HG03558 (cell line): ENCODE measurements at regions not wholly inside any gene's neighbourhood (a gene's known extent, or its start where the extent isn't known, plus 50 kb on each side); places are given as distances from the start of the nearest gene placed in this dataset.

Experiments used
- ATAC-seq: cut with Tn5 transposase; IDR thresholded peaks from one replicate; pipeline ENCODE4 v1.9.1; 2021; ENCODE audit warnings: moderate number of reproducible peaks; ENCODE audit not compliant: unreplicated experiment; ENCODE audit errors: extremely low read depth

DNA sequence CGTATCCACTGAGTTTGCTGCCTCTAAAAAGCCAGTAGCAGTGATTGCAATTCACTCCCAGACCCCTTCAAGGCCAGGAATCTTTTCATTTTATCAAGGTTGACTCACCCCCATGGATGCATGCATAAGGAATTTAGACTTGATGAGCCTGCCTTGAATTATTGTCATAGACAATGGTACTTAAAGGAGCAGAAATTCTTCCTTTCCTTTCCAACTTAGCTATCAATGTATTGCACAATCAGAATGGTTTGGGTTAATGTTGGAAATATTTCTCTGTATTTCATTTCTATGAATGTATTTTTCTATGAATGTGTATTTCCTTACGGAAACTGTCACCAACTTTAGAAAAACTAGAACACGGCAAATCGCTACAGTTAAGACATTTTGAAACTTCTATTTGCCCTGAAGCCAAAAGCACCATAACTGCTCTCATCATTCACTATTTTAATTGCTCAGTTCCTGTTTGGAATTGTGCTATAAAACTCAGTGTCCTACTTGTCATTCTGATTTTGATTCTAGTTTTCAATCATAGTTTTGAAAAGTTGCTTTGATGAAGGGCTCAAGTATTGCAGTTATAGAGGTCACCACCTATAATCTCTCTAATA is 355.7 kb upstream of the AKR1E2 start:
- no peak for ATAC-seq

DNA sequence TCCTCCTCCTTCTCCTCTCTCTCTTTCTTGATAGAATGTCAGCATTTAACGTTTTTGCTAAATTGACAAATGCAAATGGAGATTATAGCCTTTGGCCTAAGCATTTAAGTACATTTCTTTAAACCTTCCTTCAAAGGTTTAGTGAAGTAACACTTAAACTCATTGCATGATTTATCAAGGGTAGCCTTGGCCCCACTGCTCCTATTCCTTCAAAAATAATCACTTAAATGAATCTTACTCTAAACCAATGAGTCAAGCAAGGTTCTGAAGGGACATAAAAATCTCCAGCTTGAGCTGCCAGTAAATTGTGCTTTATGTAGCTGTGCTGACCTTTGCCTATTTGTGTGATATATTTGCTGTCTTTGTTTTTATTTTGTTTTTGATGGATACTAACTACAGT is 358.5 kb upstream of the AKR1E2 start:
- ATAC-seq: no peak

DNA sequence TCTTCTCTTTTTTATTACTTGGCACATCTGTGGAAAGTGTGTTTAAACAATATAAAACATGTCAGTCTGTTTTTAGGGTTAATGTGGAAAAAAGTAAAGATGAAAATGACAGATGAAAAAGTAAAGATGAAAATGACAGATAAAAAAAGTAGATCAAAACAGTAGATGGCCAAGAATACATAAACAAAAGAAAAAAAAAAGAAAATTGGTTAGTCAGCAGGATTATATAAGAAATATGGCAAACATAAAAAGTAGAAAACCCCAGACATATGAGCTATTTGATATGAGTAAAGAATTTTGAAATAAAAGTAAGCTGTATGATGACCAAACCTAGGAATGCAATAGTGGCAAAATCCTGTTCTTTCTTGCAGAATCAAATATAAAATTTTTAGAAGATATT is 365.7 kb upstream of the AKR1E2 start:
- no peak for ATAC-seq

DNA sequence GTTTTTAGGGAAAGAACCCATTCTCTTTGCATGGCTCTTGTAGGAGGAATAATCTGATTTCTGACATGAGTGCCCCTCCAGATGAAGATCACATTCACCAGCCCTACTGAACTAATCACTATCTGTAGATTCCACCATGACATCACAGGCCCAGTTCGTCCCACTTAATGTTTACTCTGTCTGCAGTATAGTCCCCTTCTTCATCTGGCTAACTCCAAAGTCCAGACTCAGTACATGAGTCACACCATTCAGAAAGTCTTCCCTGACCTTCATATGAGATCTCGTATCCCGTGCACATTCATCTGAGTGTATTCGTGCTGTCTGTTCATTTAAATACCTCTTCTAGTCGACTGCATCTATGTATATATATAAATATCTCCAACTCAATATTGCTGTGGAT is 366.5 kb upstream of the AKR1E2 start:
- ATAC-seq: no peak

DNA sequence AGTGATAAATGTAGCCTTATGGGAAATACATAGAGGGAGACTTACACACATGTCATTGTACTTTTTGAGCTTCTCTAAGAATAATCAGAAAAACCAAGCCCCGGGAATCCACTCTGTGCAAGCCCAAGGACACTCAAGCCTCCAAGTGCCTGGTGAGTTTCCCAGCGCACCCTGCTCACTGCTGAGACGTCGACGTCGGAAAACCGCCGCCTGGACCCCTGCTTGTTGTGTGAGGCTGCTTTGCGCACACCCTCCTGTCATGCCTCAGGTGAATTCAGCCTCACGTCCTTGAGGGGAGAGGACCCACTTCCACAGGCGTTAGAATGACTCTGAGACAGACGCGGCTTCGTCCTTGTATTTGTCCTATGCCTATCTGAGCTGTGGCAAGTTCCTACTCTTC is 368.4 kb upstream of the AKR1E2 start:
- no peak for ATAC-seq

DNA sequence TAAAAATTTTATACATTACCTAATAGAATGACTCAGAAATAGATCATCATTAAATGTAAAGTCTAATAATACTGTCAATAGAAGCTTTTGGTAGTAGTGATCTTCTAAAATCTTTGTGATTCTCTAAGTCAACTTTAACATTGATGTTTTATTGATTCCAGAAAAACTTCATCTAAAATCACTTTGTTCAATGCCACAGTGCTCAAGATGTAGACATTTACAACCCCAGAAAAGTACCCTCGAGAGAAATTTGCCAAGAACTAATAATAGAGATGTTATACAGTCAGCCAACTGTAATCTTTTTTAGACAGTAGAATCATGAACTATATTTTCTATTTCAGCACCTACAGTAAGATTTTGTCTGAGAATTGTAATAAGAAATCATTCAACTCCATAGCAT is 369.2 kb upstream of the AKR1E2 start:
- no peak for ATAC-seq

DNA sequence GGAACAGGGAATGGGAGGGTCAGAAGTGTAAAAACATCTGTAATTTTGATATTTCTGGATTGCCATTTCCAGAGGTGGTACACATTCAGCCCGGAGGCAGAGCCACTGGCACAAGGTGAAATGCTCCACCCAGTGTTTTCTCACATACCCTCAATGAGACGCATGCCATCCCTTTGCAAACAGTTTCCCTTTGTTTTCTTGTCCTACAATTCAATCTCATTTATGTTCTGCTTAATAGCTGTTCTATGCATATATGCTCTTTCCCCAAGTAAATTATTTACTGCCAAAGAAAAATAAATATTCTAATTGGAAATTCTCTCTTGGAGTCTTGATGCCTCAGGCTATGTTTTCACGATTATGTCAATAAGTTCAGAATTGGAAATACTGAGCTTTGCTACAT is 369.7 kb upstream of the AKR1E2 start:
- ATAC-seq: no peak

DNA sequence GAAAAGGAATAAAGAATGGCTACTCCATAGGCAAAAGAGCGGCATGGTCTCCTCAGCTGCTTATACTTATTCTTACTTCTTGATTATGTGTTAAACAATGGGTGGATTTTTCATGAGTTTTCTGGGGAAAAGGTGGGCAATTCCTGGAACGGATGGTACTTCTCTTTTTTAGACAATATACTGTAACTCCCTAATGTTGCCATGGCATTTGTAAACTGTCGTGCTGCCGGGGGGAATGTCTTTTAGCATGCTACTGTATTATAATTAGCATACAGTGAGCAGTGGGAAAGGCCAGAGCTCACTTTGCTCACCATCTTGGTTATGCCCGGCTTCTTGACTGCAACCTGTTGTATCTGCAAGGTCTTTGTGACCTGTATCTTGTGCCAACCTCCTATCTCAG is 372.1 kb upstream of the AKR1E2 start:
- no peak for ATAC-seq

DNA sequence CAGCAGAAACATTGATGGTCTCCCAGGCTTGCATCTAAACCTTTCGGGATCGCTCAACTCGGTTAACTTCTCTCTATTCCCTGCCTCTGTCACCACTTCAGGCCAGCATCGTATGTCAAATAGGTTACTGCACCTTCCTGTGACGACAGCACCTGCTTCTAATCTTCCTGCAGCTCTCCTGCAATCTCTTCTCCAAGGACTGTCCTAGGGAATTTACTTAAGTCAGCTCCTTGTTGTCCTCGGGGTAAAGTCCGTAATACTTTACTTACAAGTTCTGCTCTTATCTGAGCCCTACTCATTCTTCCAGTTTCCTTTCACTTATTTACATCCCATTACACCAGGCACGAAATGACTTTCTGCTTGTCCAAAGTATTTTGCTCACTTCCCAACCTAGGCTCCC is 372.7 kb upstream of the AKR1E2 start:
- ATAC-seq: no peak

DNA sequence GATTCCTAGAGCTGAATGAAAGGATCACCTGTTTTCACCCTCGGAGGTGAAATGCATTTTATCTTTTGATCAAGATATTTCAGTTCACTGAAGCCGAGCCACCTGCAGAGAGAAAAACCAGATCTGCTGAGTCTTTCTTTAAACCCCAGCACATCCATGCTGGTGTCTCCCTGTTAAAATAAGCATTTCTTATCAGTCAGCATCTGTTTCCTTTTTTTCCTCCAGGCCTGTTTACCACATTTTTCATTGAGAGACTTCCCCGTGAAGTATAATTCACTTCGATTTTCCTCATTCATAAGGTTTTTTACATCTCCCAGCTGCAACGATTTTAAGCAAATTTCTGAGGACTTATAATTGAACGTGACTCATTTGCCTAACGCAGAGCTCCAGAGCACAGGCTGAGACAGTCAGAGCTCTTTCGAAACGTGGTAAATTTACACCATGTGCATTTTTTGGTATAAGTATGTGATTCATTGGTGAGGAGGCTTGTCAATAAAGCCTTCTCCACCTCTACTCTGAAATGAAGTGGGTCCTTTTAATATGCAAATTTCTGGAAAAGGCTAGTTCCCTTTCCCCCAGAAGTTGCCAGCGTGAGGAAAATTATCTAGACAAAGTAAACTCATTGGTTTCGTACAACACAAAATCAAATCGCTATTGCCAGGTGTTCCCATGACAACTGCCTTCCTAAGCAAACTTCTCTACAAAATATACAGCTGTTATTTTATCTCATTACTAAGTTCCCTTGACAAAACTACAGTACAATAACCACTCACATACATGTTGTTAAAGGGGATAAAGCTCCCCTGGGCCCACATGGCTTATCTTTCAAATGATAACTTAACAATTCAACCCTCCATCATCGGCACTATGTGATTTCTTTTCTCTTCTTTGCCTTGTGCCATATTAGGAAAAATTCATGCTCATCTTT is 374.8 kb upstream of the AKR1E2 start:
- ATAC-seq: no peak

DNA sequence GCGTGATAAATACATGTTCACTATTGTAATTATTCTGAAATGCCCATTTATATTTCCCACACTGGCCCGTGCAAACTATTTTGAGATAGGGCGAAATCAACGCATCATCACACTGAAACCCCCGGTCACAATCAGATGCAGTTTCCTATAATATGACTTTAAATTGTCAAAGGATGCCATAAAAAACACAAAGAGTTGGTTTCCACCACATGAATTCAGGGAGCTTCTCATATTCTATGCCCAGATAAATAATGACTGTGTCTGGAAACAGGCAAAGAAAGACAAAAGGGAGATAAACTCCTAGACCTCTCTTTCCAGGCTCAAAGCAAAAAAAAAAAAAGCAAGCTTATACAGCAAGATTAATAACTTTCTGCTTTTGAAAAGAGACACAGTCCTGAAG is 375.8 kb upstream of the AKR1E2 start:
- no peak for ATAC-seq

DNA sequence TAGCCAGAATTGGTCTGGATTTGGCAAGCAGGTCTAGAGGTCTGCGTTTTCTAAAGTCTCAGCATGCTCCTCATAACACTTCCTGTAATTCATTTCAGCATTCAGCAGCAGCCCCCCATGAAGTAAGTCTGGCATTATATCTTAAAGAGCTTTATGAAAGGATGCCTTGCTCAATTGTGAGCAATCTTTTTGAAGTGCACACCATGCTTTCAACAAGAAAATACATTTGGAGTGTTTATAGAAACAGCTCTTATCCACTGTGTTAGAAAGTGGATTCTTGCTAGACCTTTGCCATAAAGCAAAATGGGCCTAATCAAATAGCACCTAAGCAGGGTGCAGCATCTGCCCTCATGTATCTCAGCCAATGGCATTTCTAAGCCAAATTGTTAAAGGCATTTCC is 378.0 kb upstream of the AKR1E2 start:
- ATAC-seq: no peak

DNA sequence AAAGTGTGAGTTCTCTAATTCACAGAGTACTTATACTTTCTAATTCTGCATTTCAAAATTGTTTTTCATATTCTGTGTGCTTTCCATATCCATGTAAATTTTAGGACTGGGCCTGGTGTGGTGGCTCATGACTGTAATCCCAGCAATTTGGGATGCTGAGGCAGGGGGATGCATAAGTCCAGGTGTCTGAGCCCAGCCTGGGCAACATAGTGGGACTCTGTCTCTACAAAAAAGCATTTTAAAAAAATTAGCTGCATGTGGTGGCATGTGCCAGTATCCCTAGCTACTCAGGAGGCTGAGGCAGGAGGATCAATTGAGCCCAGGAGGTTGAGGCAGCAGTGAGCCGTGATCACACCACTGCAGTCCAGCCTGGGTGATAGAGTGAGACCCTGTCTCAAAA is 382.6 kb upstream of the AKR1E2 start:
- ATAC-seq: no peak

DNA sequence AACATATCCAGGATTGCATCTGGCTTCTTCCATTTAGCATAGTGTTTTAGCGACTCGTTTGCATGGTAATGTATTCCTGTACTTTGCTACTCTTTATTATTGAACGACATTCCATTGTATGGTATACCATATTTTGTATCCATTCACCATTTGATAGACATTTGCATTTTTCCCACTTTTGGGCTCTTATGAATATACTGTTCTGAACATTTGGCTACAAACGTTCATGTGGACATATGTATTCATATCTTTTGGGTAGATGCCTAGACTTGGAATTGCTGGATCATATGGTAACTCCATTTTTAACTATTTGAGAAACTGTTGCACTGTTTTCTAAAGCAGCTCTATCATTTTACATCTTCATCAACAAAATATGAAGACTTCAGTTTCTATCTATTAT is 383.7 kb upstream of the AKR1E2 start:
- ATAC-seq: no peak

DNA sequence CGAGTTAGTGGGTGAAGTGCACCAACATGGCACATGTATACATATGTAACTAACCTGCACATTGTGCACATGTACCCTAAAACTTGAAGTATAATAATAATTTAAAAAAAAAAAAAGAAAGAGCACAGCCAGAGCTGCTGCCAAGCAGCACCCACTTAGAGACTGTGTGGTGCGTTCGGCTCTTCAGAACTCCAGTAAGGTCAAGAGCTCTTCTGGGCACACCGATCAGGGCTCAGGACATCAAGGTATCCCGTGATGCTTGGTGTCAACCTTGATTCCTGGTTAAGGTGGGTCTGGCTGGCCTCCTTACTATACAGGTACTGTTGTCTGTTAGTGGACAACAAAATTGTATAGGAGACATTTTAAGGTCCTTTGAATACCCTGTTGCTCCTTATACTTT is 385.7 kb upstream of the AKR1E2 start:
- ATAC-seq: no peak

DNA sequence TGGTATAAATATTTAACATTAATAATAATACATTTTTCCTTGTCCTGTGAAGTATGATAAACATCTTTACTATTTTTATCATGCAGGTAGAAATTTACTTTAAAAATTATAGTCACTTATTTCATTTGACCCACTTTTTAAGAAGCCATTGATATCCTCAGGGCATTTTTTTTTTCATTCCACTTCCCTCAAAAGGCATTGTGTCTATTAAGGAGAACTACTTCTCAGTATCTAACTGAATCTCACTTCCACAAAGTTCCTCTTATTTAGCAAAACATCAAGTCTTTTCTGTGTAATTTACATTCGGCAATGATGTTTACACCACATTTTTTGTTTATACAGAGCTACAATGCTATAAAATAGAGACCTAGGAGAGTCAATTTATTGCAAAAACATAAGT is 388.2 kb upstream of the AKR1E2 start:
- ATAC-seq: no peak

DNA sequence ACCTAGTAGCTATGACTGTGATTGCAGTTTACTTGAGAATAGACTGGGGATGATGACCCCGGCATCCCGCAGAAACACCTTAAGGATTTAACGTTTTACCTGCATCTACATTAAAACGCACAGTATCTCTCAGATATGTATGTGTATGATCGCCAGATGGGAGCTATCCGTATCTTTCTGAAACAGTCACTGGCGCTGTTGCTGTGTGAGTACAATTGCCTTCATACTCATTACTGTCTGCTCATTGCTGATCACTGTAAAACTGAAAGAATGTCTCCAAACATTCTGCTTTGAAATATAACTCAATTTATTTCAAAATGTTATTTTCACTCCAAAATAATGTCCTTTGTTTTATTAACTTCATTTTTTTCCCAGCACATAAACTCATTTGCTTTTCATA is 388.9 kb upstream of the AKR1E2 start:
- no peak for ATAC-seq

DNA sequence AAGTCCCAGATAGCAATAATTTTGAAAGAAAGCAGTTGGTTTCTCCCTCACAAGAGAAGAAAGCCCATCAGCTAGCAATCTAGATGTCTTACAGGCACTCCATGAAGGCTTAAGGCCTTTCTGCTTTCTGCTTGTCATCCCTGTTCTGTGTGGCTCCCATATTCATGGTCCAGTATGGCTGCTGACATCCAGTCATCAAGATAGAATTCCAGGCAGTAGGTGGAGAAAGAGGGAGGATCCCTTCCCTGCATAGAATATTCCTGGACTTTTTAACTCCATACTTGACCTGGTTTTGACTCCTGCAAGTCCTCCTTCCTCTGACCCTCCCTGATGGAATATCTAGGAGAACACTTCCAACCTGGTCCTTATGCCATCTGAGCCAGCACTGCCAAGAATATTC is 389.9 kb upstream of the AKR1E2 start:
- no peak for ATAC-seq

DNA sequence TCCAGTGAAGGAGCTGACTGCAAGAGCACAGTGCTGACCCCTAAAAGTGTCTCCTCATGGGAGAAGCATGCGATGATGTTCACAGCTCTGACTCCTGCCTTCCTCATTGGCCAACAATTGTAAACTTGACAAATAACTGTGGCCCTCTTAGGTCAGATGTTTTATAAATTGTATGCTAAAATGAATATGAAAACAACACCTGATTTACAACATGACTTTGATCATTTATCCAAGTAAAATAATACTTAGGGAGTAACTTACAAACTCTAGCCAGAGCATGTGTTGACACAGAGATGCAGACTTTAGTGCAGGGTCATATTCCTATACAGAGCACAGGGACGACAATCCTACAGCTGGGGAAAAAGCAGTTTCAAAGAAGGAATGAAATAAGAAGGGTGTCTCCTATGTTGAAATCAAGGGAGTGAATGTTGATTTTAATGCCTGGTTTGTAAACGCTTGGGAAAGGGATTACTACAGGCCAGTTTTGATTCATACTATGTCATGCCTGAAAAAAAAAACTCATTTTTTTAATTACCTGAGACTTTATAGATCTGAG is 391.4 kb upstream of the AKR1E2 start:
- no peak for ATAC-seq

DNA sequence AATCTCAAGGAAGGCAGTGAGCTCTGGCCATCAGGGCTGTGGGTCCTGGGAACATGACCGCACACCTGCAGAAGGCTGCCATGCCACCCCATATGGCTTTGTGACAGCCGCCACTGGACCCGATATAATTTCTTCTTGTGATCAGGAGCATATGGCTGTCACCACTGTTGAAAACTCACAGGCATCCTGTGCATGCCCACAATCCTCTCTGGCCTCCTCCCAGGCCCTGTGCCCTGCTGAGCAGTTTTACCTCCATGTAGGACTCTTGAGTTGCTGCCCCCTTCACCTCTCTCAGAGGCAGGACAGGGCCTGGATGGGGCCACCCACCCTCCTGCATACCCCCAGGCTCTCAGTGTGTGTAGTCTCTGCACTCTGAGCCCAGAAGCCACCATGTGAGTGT is 391.9 kb upstream of the AKR1E2 start:
- no peak for ATAC-seq

DNA sequence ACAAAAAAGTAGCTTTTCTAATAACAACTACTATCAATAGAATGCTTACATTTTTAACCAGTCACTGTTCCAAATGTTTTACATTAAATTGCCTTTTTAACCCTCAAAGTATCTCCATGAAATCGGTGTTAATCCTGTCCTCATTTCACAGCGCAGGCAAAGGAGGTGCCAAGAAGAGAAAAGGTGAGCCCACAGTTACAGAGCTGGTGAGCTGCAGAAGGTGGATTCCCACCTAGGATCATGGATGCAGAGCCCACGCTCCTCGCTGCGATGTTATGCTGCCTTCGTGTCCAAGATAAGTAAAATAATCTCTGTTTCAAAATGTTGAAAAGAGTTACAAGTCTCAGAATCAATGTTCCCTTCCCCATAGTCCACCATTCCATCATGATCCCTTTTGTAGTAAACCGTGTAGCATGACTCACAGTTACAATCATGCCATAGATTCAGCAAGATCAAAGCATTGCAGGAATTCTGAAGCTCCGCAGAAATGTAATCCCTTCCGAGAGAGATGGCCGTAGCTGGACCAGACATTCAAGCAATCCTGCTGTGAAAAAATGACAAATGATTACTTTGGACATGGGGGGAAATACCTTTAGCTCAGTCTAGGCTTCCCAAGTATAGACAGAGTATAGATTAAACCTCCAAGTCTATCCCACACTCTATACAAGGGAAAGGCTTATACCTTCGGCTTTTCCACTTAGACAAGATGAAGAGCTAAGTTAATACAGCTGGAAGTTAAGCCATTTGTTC is 394.7 kb upstream of the AKR1E2 start:
- no peak for ATAC-seq
